ENCODE measurements at regions not wholly inside any gene's neighbourhood (a gene's known extent, or its start where the extent isn't known, plus 50 kb on each side); places are given as distances from the start of the nearest gene placed in this dataset.
A peak's percentile ranks its signal among the peaks of the same experiment; 100 is the strongest.

GRCh38 chr5:32981061-32981460 is 269.9 kb downstream of the NPR3 start:
- H3K4me1 Mint-ChIP-seq (ENCODE audit: low read depth), result no peaks in the 10 kb centered on the region
- CTCF ChIA-PET, result no interaction called here
- H3K4me3 Mint-ChIP-seq, result no peak overlapping the region
- Histone ChIP-seq H3K36me3 (ENCODE audit: insufficient read depth, low read length) (no peaks in the 10 kb centered on the region), H3K9me3 (ENCODE audit: control insufficient read depth in 1 of 2, insufficient read depth in 1 of 2, low read length in 2 of 2) (peaks cover 0 to 5% of the 10 kb centered on the region in 2 experiments), H3K4me1 (ENCODE audit: insufficient read depth, low read length) (no peaks in the 10 kb centered on the region), H3K27me3 (ENCODE audit: control insufficient read depth in 1 of 2, insufficient read depth in 2 of 2, low read length in 2 of 2) (no peaks in the 10 kb centered on the region), H3K27ac (ENCODE audit: low read depth in 1 of 2, low read length in 2 of 2) (no peak overlapping the region), H3K4me3 (ENCODE audit: low read length) (no peak overlapping the region)
- H3K27me3 Mint-ChIP-seq, result no peaks in the 10 kb centered on the region
- H3K36me3 Mint-ChIP-seq (ENCODE audit: low read depth), result no peaks in the 10 kb centered on the region
- no peak overlapping the region for H3K27ac Mint-ChIP-seq
- H3K9me3 Mint-ChIP-seq, result peaks cover 17% of the 10 kb centered on the region
- POLR2A ChIA-PET, result no interaction called here
- intact Hi-C loops (cut with DNase I, micrococcal nuclease), result no loop called here
- ATAC-seq (ENCODE audit: poor library complexity), result no peak
- no peak for DNase-seq
- no peak for TF ChIP-seq CTCF (IDR thresholded peaks at IDR 0.05)

GRCh38 chr5:32984851-32985610 is 273.9 kb downstream of the NPR3 start:
- ChIA-PET POLR2A (no interaction called here), CTCF (no interaction called here)
- no peaks in the 10 kb centered on the region for H3K36me3 Mint-ChIP-seq (ENCODE audit: low read depth)
- H3K4me1 ChIP-seq (ENCODE audit: insufficient read depth, low read length), result no peaks in the 10 kb centered on the region
- H3K4me1 Mint-ChIP-seq (ENCODE audit: low read depth), result no peaks in the 10 kb centered on the region
- peaks cover 0 to 10% of the 10 kb centered on the region in 2 experiments for H3K9me3 ChIP-seq (ENCODE audit: control insufficient read depth in 1 of 2, insufficient read depth in 1 of 2, low read length in 2 of 2)
- H3K9me3 Mint-ChIP-seq, result peaks cover 15% of the 10 kb centered on the region
- TF ChIP-seq CTCF (IDR thresholded peaks at IDR 0.05), result no peak
- no peak overlapping the region for H3K27ac Mint-ChIP-seq
- no peak overlapping the region for H3K4me3 Mint-ChIP-seq
- intact Hi-C loops (cut with DNase I, micrococcal nuclease), result no loop called here
- no peaks in the 10 kb centered on the region for H3K36me3 ChIP-seq (ENCODE audit: insufficient read depth, low read length)
- DNase-seq (no peak), ATAC-seq (ENCODE audit: poor library complexity) (no peak)
- H3K27me3 ChIP-seq (ENCODE audit: control insufficient read depth in 1 of 2, insufficient read depth in 2 of 2, low read length in 2 of 2), result no peaks in the 10 kb centered on the region
- no peaks in the 10 kb centered on the region for H3K27me3 Mint-ChIP-seq
- H3K27ac ChIP-seq (ENCODE audit: low read depth in 1 of 2, low read length in 2 of 2), result no peak overlapping the region
- H3K4me3 ChIP-seq (ENCODE audit: low read length), result no peak overlapping the region

- Mint-ChIP-seq H3K27me3 (no peaks in the 10 kb centered on the region), H3K9me3 (peaks cover 9% of the 10 kb centered on the region), H3K4me1 (ENCODE audit: low read depth) (no peaks in the 10 kb centered on the region), H3K27ac (no peak overlapping the region), H3K4me3 (no peak overlapping the region), H3K36me3 (ENCODE audit: low read depth) (no peaks in the 10 kb centered on the region)
- DNase-seq, result peak in 1 of 14 experiments; percentile 0
- ATAC-seq (ENCODE audit: poor library complexity), result no peak
- TF ChIP-seq CTCF (IDR thresholded peaks at IDR 0.05), result no peak
- Histone ChIP-seq H3K27ac (ENCODE audit: low read depth in 1 of 2, low read length in 2 of 2) (no peak overlapping the region), H3K9me3 (ENCODE audit: control insufficient read depth in 1 of 2, insufficient read depth in 1 of 2, low read length in 2 of 2) (peaks cover 0 to 8% of the 10 kb centered on the region in 2 experiments), H3K4me3 (ENCODE audit: low read length) (no peak overlapping the region), H3K36me3 (ENCODE audit: insufficient read depth, low read length) (no peaks in the 10 kb centered on the region), H3K4me1 (ENCODE audit: insufficient read depth, low read length) (no peaks in the 10 kb centered on the region), H3K27me3 (ENCODE audit: control insufficient read depth in 1 of 2, insufficient read depth in 2 of 2, low read length in 2 of 2) (no peaks in the 10 kb centered on the region)
- intact Hi-C loops (cut with DNase I, micrococcal nuclease), result no loop called here
- ChIA-PET POLR2A (no interaction called here), CTCF (no interaction called here)
These were observed 278.7 kb downstream of the NPR3 start for GRCh38 chr5:32989815-32990214.
